H1 (cell line): ENCODE measurements at regions not wholly inside any gene's neighbourhood (a gene's known extent, or its start where the extent isn't known, plus 50 kb on each side); places are given as distances from the start of the nearest gene placed in this dataset.

ENCODE experiments used
- JUND ChIP-seq: IDR thresholded peaks from 2 replicates; pipeline ENCODE4 v1.6.1; 2011; ENCODE audit warnings: mild to moderate bottlenecking, improper control_type of control experiment, low read length
- KDM1A ChIP-seq: fragments of 200-600, 300-600 bp; sonication (generic); IDR thresholded peaks from 2 replicates; pipeline ENCODE4 v1.7.1; 2016; ENCODE audit warnings: mild to moderate bottlenecking, low read length, borderline replicate concordance
- POLR2AphosphoS5 ChIP-seq: IDR thresholded peaks from 2 replicates; pipeline ENCODE4 v1.6.1; 2011; ENCODE audit warnings: low read depth, low read length
- TEAD4 ChIP-seq: IDR thresholded peaks from 2 replicates; pipeline ENCODE4 v1.6.1; 2012; ENCODE audit warnings: low read depth, low read length, inconsistent platforms, mixed read lengths
- TF ChIP-seq, protein P1 (sequence below): IDR thresholded peaks from 2 replicates; pipeline ENCODE4 v1.6.1; 2012; ENCODE audit warnings: low read length, inconsistent platforms

- TF ChIP-seq KDM1A = no peak
- no peak for TF ChIP-seq JUND
- no peak for TF ChIP-seq TEAD4
- TF ChIP-seq POLR2AphosphoS5 = no peak
- TF ChIP-seq, protein P1, sequence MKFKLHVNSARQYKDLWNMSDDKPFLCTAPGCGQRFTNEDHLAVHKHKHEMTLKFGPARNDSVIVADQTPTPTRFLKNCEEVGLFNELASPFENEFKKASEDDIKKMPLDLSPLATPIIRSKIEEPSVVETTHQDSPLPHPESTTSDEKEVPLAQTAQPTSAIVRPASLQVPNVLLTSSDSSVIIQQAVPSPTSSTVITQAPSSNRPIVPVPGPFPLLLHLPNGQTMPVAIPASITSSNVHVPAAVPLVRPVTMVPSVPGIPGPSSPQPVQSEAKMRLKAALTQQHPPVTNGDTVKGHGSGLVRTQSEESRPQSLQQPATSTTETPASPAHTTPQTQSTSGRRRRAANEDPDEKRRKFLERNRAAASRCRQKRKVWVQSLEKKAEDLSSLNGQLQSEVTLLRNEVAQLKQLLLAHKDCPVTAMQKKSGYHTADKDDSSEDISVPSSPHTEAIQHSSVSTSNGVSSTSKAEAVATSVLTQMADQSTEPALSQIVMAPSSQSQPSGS = no peak
These were observed 1092.8 kb downstream of the PCDH9 start (continued) for GRCh38 chr13:66137384-66137783.
